H4 (cell line): ENCODE measurements at regions not wholly inside any gene's neighbourhood (a gene's known extent, or its start where the extent isn't known, plus 50 kb on each side); places are given as distances from the start of the nearest gene placed in this dataset.

Experiments used
- DNase-seq: peaks from one replicate; pipeline ENCODE4 v3.0.0-alpha.2; 2015; ENCODE audit warnings: low spot score

GRCh38 chr12:127667131-127667685 lies 599.8 kb upstream of the TMEM132C start:
- DNase-seq, result no peak

GRCh38 chr12:127670294-127670693 lies 596.7 kb upstream of the TMEM132C start:
- DNase-seq, result no peak

GRCh38 chr12:127670796-127671195 lies 596.2 kb upstream of the TMEM132C start:
- DNase-seq, result no peak

- DNase-seq, result no peak
These were observed 591.0 kb upstream of the TMEM132C start for GRCh38 chr12:127675936-127676335.

DNA sequence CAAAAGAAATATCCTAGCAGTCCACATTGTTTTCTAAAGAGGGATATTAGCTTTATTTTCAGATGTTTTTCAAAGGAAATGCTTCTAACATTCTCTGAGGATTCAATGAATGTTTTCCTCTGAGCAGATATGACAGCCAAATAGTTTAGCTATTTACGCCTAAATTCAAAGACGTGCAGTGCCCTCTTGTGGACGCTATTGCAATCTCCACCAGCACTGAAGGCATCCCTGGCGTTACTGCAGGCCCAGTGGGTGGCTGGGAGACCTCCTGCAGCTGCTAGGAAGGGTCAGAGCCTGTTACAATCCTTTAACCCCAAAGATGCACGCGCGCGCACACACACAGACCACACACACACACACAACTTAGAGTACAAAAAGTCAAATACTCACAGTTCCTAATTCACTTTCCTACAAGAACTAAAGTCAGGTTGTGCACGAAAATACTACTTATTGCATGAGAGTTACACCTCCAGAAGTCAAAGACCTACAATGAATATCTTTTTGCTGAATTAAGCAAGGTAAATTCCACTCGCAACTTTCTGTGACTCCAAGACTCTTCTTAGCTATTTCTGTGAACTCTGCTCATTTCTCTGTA lies 589.3 kb upstream of the TMEM132C start:
- peak; percentile 76 for DNase-seq

- no peak for DNase-seq
These were observed 588.0 kb upstream of the TMEM132C start for GRCh38 chr12:127678945-127679344.

- DNase-seq, result no peak
These were observed 586.5 kb upstream of the TMEM132C start for GRCh38 chr12:127680516-127680915.

DNA sequence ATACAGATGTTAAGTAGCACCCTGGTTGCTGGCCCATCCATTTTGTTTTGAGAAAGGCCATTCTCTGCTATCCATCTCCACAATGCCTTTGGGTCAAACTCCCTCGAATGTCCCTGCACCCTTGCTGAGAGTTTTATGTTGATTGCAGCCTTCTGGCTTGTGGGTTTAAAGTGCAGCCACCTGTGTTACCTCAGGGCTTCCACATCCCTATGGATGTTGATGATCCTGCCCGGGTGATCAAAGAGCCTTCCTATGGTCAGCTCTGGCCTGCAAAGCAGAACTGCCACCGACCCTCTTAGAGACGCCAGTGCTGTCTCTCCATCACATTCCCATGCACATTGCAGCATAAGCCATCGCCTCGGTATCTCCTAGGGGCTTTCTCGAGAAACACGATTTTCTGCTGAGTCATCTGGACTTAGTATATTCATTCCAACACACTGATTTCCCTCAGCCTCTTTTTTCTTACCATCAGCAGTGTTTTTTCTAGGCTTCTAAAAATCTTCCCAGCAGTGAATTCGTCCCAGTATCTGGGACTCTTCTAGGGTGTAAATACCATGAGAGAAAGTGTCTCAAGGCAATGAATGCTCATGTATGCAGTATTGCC lies 585.7 kb upstream of the TMEM132C start:
- no peak for DNase-seq

- no peak for DNase-seq
These were observed 581.5 kb upstream of the TMEM132C start for GRCh38 chr12:127685491-127685890.

DNA sequence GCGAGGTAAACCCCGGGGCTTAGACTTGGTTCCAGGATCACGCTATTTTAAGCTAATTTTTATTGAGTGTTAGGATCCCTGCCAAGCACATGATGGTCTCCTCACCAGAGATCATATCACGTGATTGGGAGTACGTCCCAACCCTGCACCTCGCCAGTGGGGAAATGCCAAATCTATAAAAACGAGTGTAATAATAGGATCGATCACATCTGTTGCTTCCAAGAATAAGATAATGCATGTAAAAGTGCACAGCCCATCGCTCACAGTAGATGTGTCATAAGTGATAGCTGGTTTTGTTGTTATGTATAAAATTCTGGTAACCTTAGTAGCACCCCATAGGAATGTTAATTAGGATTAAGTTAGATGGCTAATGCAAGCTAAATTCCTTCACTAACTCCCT lies 581.0 kb upstream of the TMEM132C start:
- DNase-seq, result no peak

DNA sequence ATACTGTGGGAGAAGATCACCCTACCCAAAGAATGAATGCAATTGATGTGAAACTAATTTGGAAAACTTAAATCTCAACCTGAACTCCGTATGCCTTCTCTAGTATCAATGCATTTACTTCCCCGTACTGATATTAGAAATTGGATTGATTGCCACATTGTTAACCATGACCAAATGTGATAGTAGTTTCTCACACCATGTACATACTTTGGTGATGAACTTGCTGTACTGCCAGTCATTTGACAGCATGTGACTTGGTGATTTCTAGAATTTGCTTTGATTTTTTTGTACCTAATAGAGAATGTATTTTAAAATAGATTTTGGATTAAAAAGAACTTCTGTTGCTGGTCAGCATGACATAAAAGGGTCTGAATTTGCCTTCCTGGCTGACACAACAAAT lies 579.8 kb upstream of the TMEM132C start:
- no peak for DNase-seq

DNA sequence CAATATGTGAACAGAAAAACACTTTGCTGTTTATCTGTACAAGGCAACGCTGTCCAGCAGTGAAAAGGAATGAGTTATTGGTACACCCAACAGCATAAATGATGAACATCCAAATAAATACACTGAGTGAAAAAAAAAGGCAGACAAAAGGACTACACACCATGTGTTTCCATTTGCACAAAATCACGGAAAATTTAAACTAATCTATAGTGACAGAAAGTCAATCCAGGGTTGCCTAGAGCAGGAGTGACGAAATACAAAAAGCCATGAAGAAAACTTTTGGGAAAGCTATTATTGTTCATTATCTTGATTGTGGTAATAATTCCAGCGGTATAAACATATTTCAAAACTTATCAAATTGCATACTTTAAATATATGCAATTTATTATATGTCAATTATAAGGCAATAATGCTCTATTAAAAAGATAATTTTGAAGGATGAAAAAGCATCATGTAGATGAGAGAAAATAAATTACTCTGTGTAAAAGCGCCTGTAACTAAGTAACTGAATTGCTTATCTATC lies 578.0 kb upstream of the TMEM132C start:
- DNase-seq, result no peak

- DNase-seq, result no peak
These were observed 576.8 kb upstream of the TMEM132C start for GRCh38 chr12:127690161-127690560.

- DNase-seq, result no peak
These were observed 570.0 kb upstream of the TMEM132C start for GRCh38 chr12:127696963-127697362.

- no peak for DNase-seq
These were observed 563.9 kb upstream of the TMEM132C start for GRCh38 chr12:127703026-127703425.

DNA sequence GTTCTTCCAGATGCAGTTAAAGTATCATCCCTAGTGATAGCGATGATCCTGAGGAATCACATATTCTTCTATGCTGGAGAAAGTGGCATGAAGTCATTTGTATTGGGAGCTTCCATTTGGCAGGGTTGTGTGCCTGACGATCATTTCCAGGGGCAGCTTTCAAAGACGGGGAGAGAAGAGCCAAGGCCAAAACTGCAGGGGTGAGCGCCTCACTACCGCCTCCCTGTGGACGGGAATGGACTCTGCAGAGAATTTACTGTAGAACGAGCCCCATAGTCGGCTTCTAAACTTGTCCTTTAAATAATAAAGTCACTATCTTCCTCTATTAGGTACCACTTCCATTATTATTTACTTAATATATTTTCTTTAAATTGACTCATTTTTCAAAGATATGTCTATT lies 555.9 kb upstream of the TMEM132C start:
- no peak for DNase-seq

DNA sequence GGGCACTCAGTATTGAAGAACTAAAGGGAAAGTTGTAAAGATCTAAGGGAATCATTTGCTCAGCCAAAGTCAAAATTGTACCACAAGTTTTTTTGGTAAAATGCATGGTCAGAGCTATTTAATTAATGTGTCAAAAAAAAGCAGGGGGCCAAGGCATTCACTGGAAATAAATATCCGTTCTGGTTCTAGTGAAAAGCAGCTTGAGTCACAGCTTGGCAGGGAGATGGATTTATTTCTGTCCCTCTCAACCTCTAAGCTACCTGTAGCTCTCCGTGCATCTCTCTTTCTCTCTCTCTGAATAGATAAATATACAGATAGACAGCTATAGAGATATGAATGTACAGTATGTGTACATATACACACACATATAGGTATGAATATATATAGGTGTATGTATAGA lies 554.4 kb upstream of the TMEM132C start:
- no peak for DNase-seq

DNA sequence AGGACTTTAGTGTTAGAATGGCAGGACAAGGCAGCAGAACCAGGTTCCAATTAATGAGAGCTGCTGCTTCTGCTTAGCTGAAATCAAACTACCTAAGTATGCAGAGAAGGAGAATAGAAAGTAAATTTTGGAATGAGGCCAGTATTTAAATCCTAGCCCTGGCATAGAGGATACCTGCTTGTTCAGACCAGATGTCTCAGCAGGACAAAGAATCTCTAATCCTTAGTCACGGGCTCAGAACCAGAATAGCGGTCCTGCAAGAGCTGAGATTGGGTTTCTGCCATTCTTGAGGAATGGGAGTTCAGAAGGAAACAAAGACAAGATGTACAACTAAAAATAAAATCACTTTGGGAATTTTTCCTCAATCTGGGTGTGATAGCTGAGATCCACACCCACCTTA lies 550.8 kb upstream of the TMEM132C start:
- no peak for DNase-seq

DNA sequence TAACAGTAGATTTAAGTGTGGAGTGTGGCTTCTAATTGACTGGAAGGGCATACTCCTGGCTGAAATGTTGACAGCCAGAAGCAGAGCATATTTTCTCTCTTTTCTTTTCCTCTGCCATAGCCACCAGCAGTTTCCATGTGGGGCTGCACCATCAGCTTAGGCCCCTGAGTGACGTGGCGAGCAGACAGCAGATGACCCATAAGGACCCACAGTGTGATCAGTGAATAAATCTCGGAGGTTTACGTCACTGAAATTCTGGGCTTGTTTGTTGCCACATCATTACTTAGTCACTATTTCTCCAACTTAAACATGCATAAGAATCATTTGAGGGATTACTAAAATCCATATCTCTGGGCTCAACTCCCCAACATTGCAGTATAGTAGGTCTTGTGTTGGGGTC lies 549.7 kb upstream of the TMEM132C start:
- no peak for DNase-seq

DNA sequence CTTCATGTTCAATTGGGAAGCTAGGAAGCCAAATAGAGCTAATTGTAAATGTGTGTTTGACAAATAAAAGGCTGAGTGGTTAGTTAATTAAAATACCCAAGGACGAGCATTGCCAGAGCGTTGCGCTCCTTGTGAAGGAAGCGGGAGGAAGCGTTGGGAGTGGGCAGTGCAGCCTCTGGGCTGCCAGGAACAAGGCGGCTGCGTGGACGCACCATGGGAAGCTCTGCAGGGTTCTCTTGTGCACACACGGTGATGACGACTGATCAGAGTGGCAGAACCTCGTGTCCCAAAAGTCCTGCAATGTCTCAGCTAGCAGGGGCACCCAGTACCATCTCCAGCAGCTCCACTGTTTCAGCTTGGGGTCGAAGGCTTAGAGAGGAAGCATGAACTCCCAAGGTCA lies 546.6 kb upstream of the TMEM132C start:
- DNase-seq, result no peak

- no peak for DNase-seq
These were observed 544.4 kb upstream of the TMEM132C start for GRCh38 chr12:127722611-127723010.

DNA sequence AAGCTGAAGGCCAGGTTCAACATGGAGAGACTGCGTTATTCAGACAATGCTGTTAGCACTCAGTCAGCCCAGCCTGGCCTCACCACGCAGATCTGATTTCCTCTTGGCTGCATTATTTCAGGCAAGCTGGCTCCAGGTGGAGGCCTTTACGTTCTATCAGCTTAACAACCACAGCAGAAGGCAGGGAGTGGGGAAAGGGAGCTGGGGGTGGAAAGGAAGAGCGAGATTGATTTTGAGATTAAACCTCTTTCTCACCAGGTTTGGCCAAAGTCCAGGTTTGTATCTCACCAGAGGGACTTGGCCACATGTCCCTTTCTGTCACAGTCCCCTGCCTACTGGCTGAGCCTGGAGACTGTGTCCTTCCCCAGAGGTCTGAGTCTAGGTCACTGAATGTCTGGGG lies 543.7 kb upstream of the TMEM132C start:
- DNase-seq, result no peak

DNA sequence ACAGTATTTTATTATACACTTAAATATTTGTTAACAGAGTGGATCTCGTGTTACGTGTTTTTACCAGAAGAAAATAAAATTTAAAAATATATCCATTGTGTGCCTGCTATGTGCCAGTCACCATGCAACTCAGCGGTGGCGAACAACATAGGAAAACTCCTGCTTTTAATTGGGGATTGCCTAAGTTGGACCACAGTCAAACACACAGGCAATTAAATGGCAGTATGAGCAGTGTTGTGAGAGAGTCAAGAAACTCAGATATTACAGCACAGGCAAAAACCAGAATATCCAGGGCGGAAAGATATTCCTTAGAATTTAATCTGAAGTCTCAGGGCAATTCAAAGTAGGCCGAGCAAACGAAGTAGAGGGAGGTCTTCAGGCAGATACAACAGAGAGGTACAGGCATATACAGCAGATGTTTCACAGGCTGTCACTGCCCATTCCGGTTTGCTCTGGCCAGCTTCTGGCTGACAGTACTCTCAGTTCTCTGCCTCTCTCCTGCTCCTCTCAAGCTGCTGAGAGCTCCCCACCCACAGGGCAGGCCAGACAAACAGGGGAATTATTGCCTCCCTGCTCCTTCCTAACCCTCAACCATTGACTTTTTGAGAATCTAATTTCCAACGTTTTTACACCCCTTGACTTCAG lies 540.2 kb upstream of the TMEM132C start:
- DNase-seq, result no peak
